ENCODE measurements at regions not wholly inside any gene's neighbourhood (a gene's known extent, or its start where the extent isn't known, plus 50 kb on each side); places are given as distances from the start of the nearest gene placed in this dataset.

- Histone ChIP-seq H3K27ac (ENCODE audit: insufficient read length, low read depth, low read length) (peak overlapping the region; percentile 79), H2BK20ac (ENCODE audit: low read depth, low read length, poor library complexity, severe bottlenecking) (no peak overlapping the region), H3K4ac (ENCODE audit: low read depth, low read length) (no peak overlapping the region), H2AK5ac (ENCODE audit: insufficient read length, low read length) (no peak overlapping the region), H3K79me2 (ENCODE audit: insufficient read depth, low read length) (no peaks in the 10 kb centered on the region), H3K9me3 (ENCODE audit: control insufficient read depth, low read depth, low read length) (no peaks in the 10 kb centered on the region), H4K5ac (ENCODE audit: insufficient read length, low read depth, low read length) (no peak overlapping the region), H3K4me1 (ENCODE audit: insufficient read depth, low read length) (no peaks in the 10 kb centered on the region; the same call in 1 of the 2 replicates), H2AFZ (ENCODE audit: low read length) (no peak overlapping the region), H2BK15ac (ENCODE audit: low read depth, low read length) (no peak overlapping the region), H3T11ph (ENCODE audit: low read length) (no peak overlapping the region), H4K20me1 (ENCODE audit: control insufficient read depth, insufficient read depth, insufficient read length) (no peaks in the 10 kb centered on the region), H3K23me2 (ENCODE audit: insufficient read length, low read depth, low read length, poor library complexity, severe bottlenecking) (no peaks in the 10 kb centered on the region), H3K18ac (ENCODE audit: insufficient read length, low read depth, low read length) (no peak overlapping the region), H3K23ac (ENCODE audit: insufficient read length, low read depth, low read length) (no peak overlapping the region), H2BK5ac (ENCODE audit: insufficient read length, low read length) (no peak overlapping the region), H4K8ac (replicated peaks; ENCODE audit: insufficient read length, low read depth, low read length) (no peak overlapping the region), H3K4me2 (ENCODE audit: insufficient read depth, insufficient read length, low read length) (no peak overlapping the region), H3K27me3 (ENCODE audit: insufficient read depth, low read length) (no peaks in the 10 kb centered on the region), H3K79me1 (ENCODE audit: insufficient read depth, low read depth, low read length, poor library complexity, severe bottlenecking) (no peaks in the 10 kb centered on the region), H4K91ac (ENCODE audit: insufficient read length, low read depth, low read length) (no peak overlapping the region), H3K9ac (ENCODE audit: extremely low read depth, insufficient read length, low read length) (no peak overlapping the region), H3K14ac (ENCODE audit: insufficient read depth, low read length) (no peak overlapping the region), H3K56ac (ENCODE audit: insufficient read length, low read depth, low read length) (no peak overlapping the region), H2BK120ac (ENCODE audit: low read depth, low read length, poor library complexity, severe bottlenecking) (no peak overlapping the region), H2BK12ac (ENCODE audit: insufficient read length, low read depth, low read length) (no peak overlapping the region)
- H3K9me3 Mint-ChIP-seq = peaks cover 26 to 33% of the 10 kb centered on the region in 2 experiments
- DNase-seq = no peak
- no peak for TF ChIP-seq CTCF (conservative IDR thresholded peaks at IDR 0.05)
- peak overlapping the region; percentile 83 to 94 (median 92); a peak in 6 of 7 replicates for H3K27ac Mint-ChIP-seq
- peaks cover 29 to 36% of the 10 kb centered on the region in 2 experiments for H3K4me1 Mint-ChIP-seq
- WGBS (ENCODE audit: extremely low coverage, insufficient read length, low lambda C conversion rate) = no CpG with 5 or more reads among the region's 2 CpGs
- H3K36me3 Mint-ChIP-seq (ENCODE audit: insufficient read depth in 1 of 3, low read depth in 3 of 3) = peaks cover 15 to 44% (median 32%) of the 10 kb centered on the region in 3 experiments
- H3K4me3 Mint-ChIP-seq = peak overlapping the region in 1 of 2 experiments; percentile 13; a peak in 2 of 5 replicates
- no peaks in the 10 kb centered on the region; the same call in 1 of the 2 replicates for H3K27me3 Mint-ChIP-seq (ENCODE audit: low read depth)
Observed at GRCh38 chr3:23029001-23029400, 174.1 kb upstream of the UBE2E2 start.
